ENCODE measurements at regions not wholly inside any gene's neighbourhood (a gene's known extent, or its start where the extent isn't known, plus 50 kb on each side); places are given as distances from the start of the nearest gene placed in this dataset.

- TF ChIP-seq CTCF (IDR thresholded peaks at IDR 0.05) = no peak
- TF ChIP-seq POLR2A (IDR thresholded peaks at IDR 0.05) = no peak
Observed at GRCh38 chr20:63094767-63095499, 88.2 kb upstream of the BHLHE23 start.
